Neural crest cell (in vitro differentiated cells): ENCODE measurements at regions not wholly inside any gene's neighbourhood (a gene's known extent, or its start where the extent isn't known, plus 50 kb on each side); places are given as distances from the start of the nearest gene placed in this dataset.

Source experiments
- DNase-seq: peaks from one replicate; pipeline ENCODE4 v3.0.0; 2021; ENCODE audit warnings: low read depth, mixed read lengths, low spot score
- H3K27ac Mint-ChIP-seq: one replicate; pipeline ENCODE4 v1.8.0; 2021; ENCODE audit warnings: mild to moderate bottlenecking, mixed read lengths; ENCODE audit not compliant: unreplicated experiment
- H3K27me3 Mint-ChIP-seq: 2 replicates; pipeline ENCODE4 v1.8.0; 2021; ENCODE audit warnings: low read depth, mild to moderate bottlenecking, mixed read lengths
- H3K36me3 Mint-ChIP-seq: 2 replicates; pipeline ENCODE4 v1.8.0; 2021; ENCODE audit warnings: low read depth, mild to moderate bottlenecking, mixed read lengths
- H3K4me1 Mint-ChIP-seq: 2 replicates; pipeline ENCODE4 v1.8.0; 2021; ENCODE audit warnings: mixed read lengths
- H3K4me3 Mint-ChIP-seq: one replicate; pipeline ENCODE4 v1.8.0; 2021; ENCODE audit warnings: mild to moderate bottlenecking, mixed read lengths
- H3K9me3 Mint-ChIP-seq: 2 replicates; pipeline ENCODE4 v1.8.0; 2021; ENCODE audit warnings: mixed read lengths
- TF ChIP-seq, protein P1 (sequence below): fragments of 200-600 bp; sonication (generic); conservative IDR thresholded peaks from 2 replicates; pipeline ENCODE4 v1.5.0; 2021; ENCODE audit warnings: antibody characterized with exemption, mild to moderate bottlenecking

DNA sequence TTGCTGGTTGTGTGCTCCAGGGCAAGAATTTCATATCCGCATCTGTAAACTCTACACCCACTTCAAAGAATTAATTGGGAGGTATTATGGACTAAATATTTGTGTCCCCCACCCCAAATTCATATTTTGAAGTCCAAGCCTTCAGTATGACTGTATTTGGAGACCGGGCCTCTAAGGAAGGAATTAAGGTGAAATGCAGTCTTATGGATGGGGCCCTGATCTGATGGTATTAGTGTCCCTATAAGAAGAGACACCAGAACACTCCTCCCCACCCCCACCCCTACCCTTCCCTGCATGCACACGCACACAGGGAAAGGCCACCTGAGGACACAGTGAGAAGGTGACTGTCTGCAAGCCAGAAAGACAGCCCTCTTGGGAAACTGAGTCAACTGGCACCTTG, 332.4 kb downstream of the RPS6KC1 start:
- Mint-ChIP-seq H3K4me3 (no peak overlapping the region), H3K4me1 (peaks cover 6% of the 10 kb centered on the region)
- TF ChIP-seq, protein P1, sequence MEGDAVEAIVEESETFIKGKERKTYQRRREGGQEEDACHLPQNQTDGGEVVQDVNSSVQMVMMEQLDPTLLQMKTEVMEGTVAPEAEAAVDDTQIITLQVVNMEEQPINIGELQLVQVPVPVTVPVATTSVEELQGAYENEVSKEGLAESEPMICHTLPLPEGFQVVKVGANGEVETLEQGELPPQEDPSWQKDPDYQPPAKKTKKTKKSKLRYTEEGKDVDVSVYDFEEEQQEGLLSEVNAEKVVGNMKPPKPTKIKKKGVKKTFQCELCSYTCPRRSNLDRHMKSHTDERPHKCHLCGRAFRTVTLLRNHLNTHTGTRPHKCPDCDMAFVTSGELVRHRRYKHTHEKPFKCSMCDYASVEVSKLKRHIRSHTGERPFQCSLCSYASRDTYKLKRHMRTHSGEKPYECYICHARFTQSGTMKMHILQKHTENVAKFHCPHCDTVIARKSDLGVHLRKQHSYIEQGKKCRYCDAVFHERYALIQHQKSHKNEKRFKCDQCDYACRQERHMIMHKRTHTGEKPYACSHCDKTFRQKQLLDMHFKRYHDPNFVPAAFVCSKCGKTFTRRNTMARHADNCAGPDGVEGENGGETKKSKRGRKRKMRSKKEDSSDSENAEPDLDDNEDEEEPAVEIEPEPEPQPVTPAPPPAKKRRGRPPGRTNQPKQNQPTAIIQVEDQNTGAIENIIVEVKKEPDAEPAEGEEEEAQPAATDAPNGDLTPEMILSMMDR, result no peak

DNA sequence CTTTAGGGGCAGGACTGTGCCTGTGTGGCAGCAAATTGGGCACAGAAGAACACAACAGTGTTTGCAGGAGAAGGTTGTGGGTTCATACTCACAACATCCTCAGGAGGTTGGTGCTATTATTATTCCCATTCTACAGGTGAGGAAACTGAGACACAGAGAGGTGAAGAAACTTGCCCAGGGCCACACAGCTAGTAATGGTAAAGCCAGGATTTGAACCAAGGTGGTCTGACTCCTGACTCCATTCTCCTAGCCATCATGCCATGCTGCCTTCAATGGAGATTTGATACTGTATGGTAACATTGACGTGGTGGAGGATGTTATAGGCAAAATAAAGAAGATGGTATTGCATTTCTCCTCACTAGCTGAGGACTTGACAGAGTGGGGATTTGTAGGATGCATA, 334.2 kb downstream of the RPS6KC1 start:
- Mint-ChIP-seq H3K4me1 (peaks cover 13% of the 10 kb centered on the region), H3K9me3 (peaks cover 5% of the 10 kb centered on the region), H3K27me3 (no peaks in the 10 kb centered on the region), H3K27ac (no peak overlapping the region), H3K36me3 (no peaks in the 10 kb centered on the region), H3K4me3 (no peak overlapping the region)
- TF ChIP-seq, protein P1, result no peak
- DNase-seq, result no peak

More for the DNA sequence above, 332.4 kb downstream of the RPS6KC1 start:
- no peaks in the 10 kb centered on the region for H3K36me3 Mint-ChIP-seq
- H3K27me3 Mint-ChIP-seq, result no peaks in the 10 kb centered on the region
- H3K9me3 Mint-ChIP-seq, result peaks cover 5% of the 10 kb centered on the region
- H3K27ac Mint-ChIP-seq, result no peak overlapping the region
- DNase-seq, result no peak

DNA sequence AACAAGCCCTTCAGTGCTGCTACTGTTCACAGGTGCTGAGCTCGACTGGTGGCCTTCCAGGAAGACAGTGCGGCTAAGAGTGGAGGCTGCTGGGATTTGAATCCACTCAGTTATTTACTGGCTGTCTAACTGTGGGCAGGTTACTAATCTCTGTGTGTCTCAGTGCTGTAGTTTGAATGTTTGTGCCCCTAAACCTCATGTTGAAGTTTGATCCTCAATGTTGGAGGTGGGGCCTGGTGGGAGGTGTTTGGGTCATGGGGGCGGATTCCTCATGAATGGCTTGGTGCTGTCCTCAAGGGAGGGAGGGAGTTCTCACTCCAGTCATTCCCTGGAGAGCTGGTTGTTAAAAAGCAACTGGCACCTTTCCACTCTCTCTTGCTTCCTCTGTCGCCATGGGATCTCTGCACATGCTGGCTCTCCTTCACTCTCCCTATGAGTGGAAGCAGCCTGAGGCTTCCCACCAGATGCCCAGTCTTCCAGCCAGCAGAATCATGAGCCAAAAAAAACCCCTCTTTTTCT, 334.8 kb downstream of the RPS6KC1 start:
- peaks cover 17% of the 10 kb centered on the region for H3K4me1 Mint-ChIP-seq
- no peak for DNase-seq
- no peak overlapping the region for H3K4me3 Mint-ChIP-seq
- H3K27me3 Mint-ChIP-seq, result no peaks in the 10 kb centered on the region
- peaks cover 5% of the 10 kb centered on the region for H3K9me3 Mint-ChIP-seq
- no peak overlapping the region for H3K27ac Mint-ChIP-seq
- no peaks in the 10 kb centered on the region for H3K36me3 Mint-ChIP-seq
- TF ChIP-seq, protein P1, result no peak

DNA sequence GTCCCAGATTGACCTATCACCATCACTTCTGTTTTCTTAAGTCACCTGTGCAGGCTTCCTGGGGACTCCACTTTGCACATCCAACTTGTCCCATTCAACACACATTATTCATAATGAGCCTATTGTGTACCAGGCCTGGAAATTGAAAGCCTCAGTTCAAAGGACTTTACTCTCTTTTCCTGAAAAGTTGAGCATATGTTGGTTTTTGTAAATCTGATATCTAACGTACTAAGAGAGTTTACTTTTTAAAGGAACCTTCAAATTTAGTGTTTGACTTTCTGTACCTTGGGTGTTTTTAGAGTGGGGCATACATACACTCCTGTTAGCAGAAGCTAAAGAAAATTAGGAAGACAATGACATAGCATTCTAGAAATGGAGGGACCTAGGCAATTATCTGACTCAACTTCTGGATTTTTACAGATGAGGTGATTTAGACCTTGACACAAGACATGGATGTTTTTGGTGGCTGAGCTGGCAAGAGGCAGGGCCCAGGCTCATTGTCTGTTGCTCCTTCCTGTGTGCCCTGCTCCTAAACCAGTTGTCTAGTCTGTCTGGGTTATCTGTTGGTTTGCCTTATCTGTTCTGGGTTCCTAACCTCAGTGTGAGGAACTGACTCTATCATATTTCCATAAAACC, 336.5 kb downstream of the RPS6KC1 start:
- H3K4me3 Mint-ChIP-seq, result no peak overlapping the region
- H3K36me3 Mint-ChIP-seq, result no peaks in the 10 kb centered on the region
- H3K4me1 Mint-ChIP-seq, result peaks cover 30% of the 10 kb centered on the region
- TF ChIP-seq, protein P1, result no peak
- no peak for DNase-seq
- no peaks in the 10 kb centered on the region for H3K27me3 Mint-ChIP-seq
- no peak overlapping the region for H3K27ac Mint-ChIP-seq
- peaks cover 5% of the 10 kb centered on the region for H3K9me3 Mint-ChIP-seq

DNA sequence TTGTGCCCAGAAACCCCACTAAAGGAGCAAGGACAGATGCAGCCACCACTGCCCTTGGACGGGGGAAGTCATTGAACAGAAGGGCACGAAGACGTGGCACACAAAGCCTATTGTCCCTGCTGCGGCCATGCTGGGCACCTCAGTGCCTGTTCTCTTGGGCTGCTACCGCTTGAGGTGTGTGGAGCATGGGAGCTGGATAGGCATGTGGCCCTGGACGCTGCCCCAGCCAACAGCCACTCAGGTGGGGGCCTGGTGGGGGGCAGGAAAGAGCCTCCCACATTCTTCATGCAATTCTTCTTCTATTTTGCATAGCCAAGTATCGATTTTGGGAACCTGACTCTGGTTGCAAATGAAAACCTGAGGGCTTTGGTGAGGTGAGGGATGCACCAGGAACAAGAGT, 337.2 kb downstream of the RPS6KC1 start:
- TF ChIP-seq, protein P1, result no peak
- no peaks in the 10 kb centered on the region for H3K27me3 Mint-ChIP-seq
- no peaks in the 10 kb centered on the region for H3K36me3 Mint-ChIP-seq
- H3K4me3 Mint-ChIP-seq, result no peak overlapping the region
- peaks cover 32% of the 10 kb centered on the region for H3K4me1 Mint-ChIP-seq
- no peak overlapping the region for H3K27ac Mint-ChIP-seq
- DNase-seq, result no peak
- H3K9me3 Mint-ChIP-seq, result peaks cover 5% of the 10 kb centered on the region
